ENCODE measurements at regions not wholly inside any gene's neighbourhood (a gene's known extent, or its start where the extent isn't known, plus 50 kb on each side); places are given as distances from the start of the nearest gene placed in this dataset.

DNA sequence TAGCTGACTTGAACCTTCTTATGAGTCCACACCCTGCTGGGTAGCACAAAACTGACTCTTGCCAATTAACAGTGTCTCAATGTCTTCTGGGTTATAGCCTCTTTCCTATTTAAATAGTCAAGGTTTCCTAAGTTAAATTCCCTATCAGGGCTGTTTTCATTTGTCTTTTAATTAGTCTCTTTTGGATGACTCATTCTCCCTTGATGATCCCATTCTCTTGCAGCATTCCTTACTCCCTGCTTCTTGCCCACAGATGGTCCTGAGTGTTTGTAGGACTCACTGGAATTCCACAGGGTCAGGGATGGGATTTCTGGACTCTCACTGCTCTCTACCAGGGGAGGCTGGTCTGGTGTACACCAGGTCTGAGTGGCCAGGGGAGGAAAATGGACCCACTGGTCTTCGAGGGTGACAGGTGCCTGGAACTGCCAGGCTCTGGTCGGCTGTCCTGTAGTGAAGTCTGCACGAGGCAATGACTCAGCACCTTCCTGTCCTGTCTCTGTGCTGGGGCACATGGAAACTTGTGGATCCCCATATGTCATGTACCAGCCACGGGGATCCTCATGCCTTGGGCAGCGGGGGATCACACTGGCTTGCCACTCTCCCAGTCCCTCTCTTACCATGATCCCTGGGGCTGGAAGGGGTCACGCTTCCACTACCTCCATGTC is 236.5 kb upstream of the PELI2 start:
- TF ChIP-seq, protein P1, sequence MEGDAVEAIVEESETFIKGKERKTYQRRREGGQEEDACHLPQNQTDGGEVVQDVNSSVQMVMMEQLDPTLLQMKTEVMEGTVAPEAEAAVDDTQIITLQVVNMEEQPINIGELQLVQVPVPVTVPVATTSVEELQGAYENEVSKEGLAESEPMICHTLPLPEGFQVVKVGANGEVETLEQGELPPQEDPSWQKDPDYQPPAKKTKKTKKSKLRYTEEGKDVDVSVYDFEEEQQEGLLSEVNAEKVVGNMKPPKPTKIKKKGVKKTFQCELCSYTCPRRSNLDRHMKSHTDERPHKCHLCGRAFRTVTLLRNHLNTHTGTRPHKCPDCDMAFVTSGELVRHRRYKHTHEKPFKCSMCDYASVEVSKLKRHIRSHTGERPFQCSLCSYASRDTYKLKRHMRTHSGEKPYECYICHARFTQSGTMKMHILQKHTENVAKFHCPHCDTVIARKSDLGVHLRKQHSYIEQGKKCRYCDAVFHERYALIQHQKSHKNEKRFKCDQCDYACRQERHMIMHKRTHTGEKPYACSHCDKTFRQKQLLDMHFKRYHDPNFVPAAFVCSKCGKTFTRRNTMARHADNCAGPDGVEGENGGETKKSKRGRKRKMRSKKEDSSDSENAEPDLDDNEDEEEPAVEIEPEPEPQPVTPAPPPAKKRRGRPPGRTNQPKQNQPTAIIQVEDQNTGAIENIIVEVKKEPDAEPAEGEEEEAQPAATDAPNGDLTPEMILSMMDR (IDR thresholded peaks at IDR 0.05): no peak
- no peak for TF ChIP-seq POLR2A (IDR thresholded peaks at IDR 0.05)
